ENCODE measurements at regions not wholly inside any gene's neighbourhood (a gene's known extent, or its start where the extent isn't known, plus 50 kb on each side); places are given as distances from the start of the nearest gene placed in this dataset.

GRCh38 chr3:103349760-103350159, 914.9 kb downstream of the ZPLD1 start (continued):
- TF ChIP-seq ATF2 (IDR thresholded peaks at IDR 0.05; ENCODE audit: low read length), result no peak
- no peak for TF ChIP-seq CHD2 (IDR thresholded peaks at IDR 0.05; ENCODE audit: low read length)
- TF ChIP-seq GTF2F1 (IDR thresholded peaks at IDR 0.05; ENCODE audit: borderline replicate concordance, low read depth, low read length), result no peak
- TF ChIP-seq MAX (IDR thresholded peaks at IDR 0.05), result no peak
- no peak for TF ChIP-seq CHD1 (IDR thresholded peaks at IDR 0.05; ENCODE audit: low read depth, low read length)
- no peak for TF ChIP-seq MAFK (IDR thresholded peaks at IDR 0.05; ENCODE audit: low read depth, low read length)
- TF ChIP-seq POU5F1 (IDR thresholded peaks at IDR 0.05; ENCODE audit: low read depth, low read length), result no peak
- TF ChIP-seq RFX5 (IDR thresholded peaks at IDR 0.05; ENCODE audit: borderline replicate concordance, low read depth, low read length), result no peak
